Erythroblast (primary cell): ENCODE measurements at regions not wholly inside any gene's neighbourhood (a gene's known extent, or its start where the extent isn't known, plus 50 kb on each side); places are given as distances from the start of the nearest gene placed in this dataset.

Experiments used
- GATA1 ChIP-seq: IDR thresholded peaks from 2 replicates; pipeline ENCODE4 v1.6.1; 2011; ENCODE audit warnings: low read depth, mild to moderate bottlenecking, control low read depth, low read length, moderate library complexity
- POLR2A ChIP-seq: IDR thresholded peaks from 2 replicates; pipeline ENCODE4 v1.6.1; 2011; ENCODE audit warnings: mild to moderate bottlenecking, low read length

DNA sequence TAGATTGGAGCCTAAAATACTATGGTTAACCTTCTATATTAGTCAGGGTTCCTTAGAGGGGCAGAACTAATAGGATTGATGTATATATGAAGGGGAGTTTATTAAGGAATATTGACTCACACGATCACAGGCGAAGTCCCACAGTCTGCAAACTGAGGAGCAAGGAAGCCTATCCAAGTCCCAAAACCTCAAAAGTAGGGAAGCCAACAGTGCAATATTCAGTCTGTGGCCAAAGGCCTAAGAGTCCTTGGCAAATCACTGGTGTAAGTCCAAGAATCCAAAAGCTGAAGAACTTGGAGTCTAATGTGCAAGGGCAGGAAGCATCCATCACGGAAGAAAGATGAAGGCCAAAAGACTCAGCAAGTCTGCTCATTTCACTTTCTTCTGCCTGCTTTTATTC is 133.5 kb upstream of the ADGRF1 start:
- no peak for TF ChIP-seq POLR2A
- no peak for TF ChIP-seq GATA1
